K562 (cell line): ENCODE measurements at regions not wholly inside any gene's neighbourhood (a gene's known extent, or its start where the extent isn't known, plus 50 kb on each side); places are given as distances from the start of the nearest gene placed in this dataset.

ENCODE experiments used
- ATAC-seq: fragments of 200-7000 bp; cut with Tn5 transposase; 3 replicates; pipeline ENCODE4 v1.9.1; 2020; ENCODE audit warnings: moderate library complexity
- BruUV-seq: library from RNA; stranded (reverse); fragments of 400-500 nt; replicated peaks from 2 replicates; lab custom pipeline; 2021; lab: Mats Ljungman, UMichigan
- CTCF ChIA-PET: fragments of 300-600 bp; formaldehyde crosslinking; extraction: SDS; loops from one replicate; lab custom pipeline; 2021; ENCODE audit warnings: low intra/inter-chr PET ratio; lab: Yijun Ruan, JAX
- POLR2A ChIA-PET: fragments of 300-600, 350-650 bp; sonication (Branson Sonifier 250); formaldehyde crosslinking; extraction: SDS; loops from one replicate; lab custom pipeline; 2021; ENCODE audit warnings: antibody characterized with exemption, inconsistent platforms; lab: Yijun Ruan, JAX
- DNase-seq, 4 experiments: peaks; one replicate each; pipeline versions ENCODE4 v3.0.0 to v3.0.0-alpha.2; 2011 to 2018; ENCODE audit warnings: low spot score in 3 of 4, mixed read lengths in 3 of 4; ENCODE audit errors: extremely low read depth in 1 of 4
- FAIRE-seq: peaks from 2 replicates; lab custom pipeline; 2011; peaks lifted over from hg19 to GRCh38; lab: Jason Lieb, UNC
- H2AFZ ChIP-seq: 2 replicates; pipeline ENCODE4 v1.6.0; 2011; ENCODE audit warnings: low read depth, low read length, control low read depth, inconsistent platforms
- H3K27ac ChIP-seq: fragments of 200-600 bp; 3 replicates; pipeline ENCODE4 v1.8.0; 2011; ENCODE audit warnings: low read depth, mild to moderate bottlenecking, control low read depth, inconsistent platforms, low read length, moderate library complexity, mixed read lengths; ENCODE audit errors: extremely low read depth
- H3K27me3 ChIP-seq, 2 experiments: fragments of 300-600 bp in 1 of 2; 2 replicates in 1 of 2; 3 replicates in 1 of 2; pipeline versions ENCODE4 v1.6.0 to v1.8.0; 2011; ENCODE audit warnings: inconsistent platforms in 2 of 2, low read length in 2 of 2, mild to moderate bottlenecking in 1 of 2, mixed read lengths in 1 of 2, moderate library complexity in 1 of 2; ENCODE audit not compliant: control insufficient read depth in 2 of 2, insufficient read depth in 2 of 2
- H3K36me3 ChIP-seq: fragments of 300-600 bp; 3 replicates; pipeline ENCODE4 v1.8.0; 2011; ENCODE audit warnings: mild to moderate bottlenecking, low read length, inconsistent platforms; ENCODE audit not compliant: control insufficient read depth, insufficient read depth
- H3K4me1 ChIP-seq, 2 experiments: fragments of 200-600 bp in 1 of 2; replicated peaks in 1 of 2; 2 replicates in 1 of 2; 3 replicates in 1 of 2; pipeline versions ENCODE4 v1.5.1 to v1.8.0; 2011; ENCODE audit warnings: inconsistent platforms in 2 of 2, low read length in 2 of 2, mild to moderate bottlenecking in 1 of 2, mixed read lengths in 1 of 2, moderate library complexity in 1 of 2; ENCODE audit not compliant: control insufficient read depth in 2 of 2, insufficient read depth in 2 of 2
- H3K4me2 ChIP-seq: 2 replicates; pipeline ENCODE4 v1.6.1; 2011; ENCODE audit warnings: low read length, control low read depth, inconsistent platforms, mixed read lengths; ENCODE audit not compliant: insufficient read depth
- H3K4me3 ChIP-seq: fragments of 200-600 bp; sonication (generic), shearing (Covaris generic); 2 replicates; pipeline ENCODE4 v1.5.1; 2016; ENCODE audit warnings: control low read depth, inconsistent platforms
- H3K79me2 ChIP-seq: fragments of 200-600 bp; 3 replicates; pipeline ENCODE4 v1.8.0; 2011; ENCODE audit warnings: low read length, inconsistent platforms; ENCODE audit not compliant: control insufficient read depth, insufficient read depth
- H3K9ac ChIP-seq, 2 experiments: 2 replicates each; pipeline versions ENCODE4 v1.6.0 to v1.6.1; 2011; ENCODE audit warnings: low read depth in 2 of 2, low read length in 2 of 2, control low read depth in 1 of 2, inconsistent platforms in 1 of 2, mild to moderate bottlenecking in 1 of 2, mixed read lengths in 1 of 2; ENCODE audit not compliant: insufficient read depth in 1 of 2
- H3K9me1 ChIP-seq: one replicate; pipeline ENCODE4 v1.6.0; 2011; ENCODE audit warnings: inconsistent platforms, mild to moderate bottlenecking, low read length, moderate library complexity; ENCODE audit not compliant: control insufficient read depth, insufficient read depth
- H3K9me3 ChIP-seq: replicated peaks from 2 replicates; pipeline ENCODE4 v1.5.1; 2011; ENCODE audit warnings: low read depth, low read length, inconsistent platforms; ENCODE audit not compliant: control insufficient read depth, insufficient read depth
- H4K20me1 ChIP-seq: replicated peaks from 2 replicates; pipeline ENCODE4 v1.6.1; 2011; ENCODE audit warnings: low read length, inconsistent platforms, mixed read lengths; ENCODE audit not compliant: control insufficient read depth, insufficient read depth
- E2F5 ChIP-seq: sonication (generic); formaldehyde crosslinking; IDR thresholded peaks from 2 replicates; pipeline ENCODE4 v1.8.0; 2022; ENCODE audit warnings: mild to moderate bottlenecking, missing genetic modification reagents
- ELF4 ChIP-seq: fragments of 450-650 bp; formaldehyde crosslinking; IDR thresholded peaks from 2 replicates; pipeline ENCODE4 v1.4.0; 2022; ENCODE audit warnings: missing genetic modification characterization
- HSF4 ChIP-seq: fragments of 250-450 bp; sonication (Bioruptor Pico); IDR thresholded peaks from 2 replicates; pipeline ENCODE4 v2.1.2; 2022; ENCODE audit warnings: mild to moderate bottlenecking, moderate library complexity, borderline replicate concordance
- KLF10 ChIP-seq: fragments of 250-450 bp; sonication (Bioruptor Pico); IDR thresholded peaks from 2 replicates; pipeline ENCODE4 v1.6.1; 2021; ENCODE audit warnings: matching md5 sums
- PREB ChIP-seq: sonication (generic); formaldehyde crosslinking; IDR thresholded peaks from 2 replicates; pipeline ENCODE4 v1.8.1; 2023; ENCODE audit warnings: mild to moderate bottlenecking, missing genetic modification reagents
- ZNF124 ChIP-seq: sonication (generic); formaldehyde crosslinking; IDR thresholded peaks from 2 replicates; pipeline ENCODE4 v1.8.1; 2022; ENCODE audit warnings: missing genetic modification reagents
- ZNF23 ChIP-seq: fragments of 250-450 bp; sonication (Bioruptor Pico); IDR thresholded peaks from 2 replicates; pipeline ENCODE4 v1.4.0; 2020; ENCODE audit warnings: mild to moderate bottlenecking
- ZNF609 ChIP-seq: sonication (generic); formaldehyde crosslinking; IDR thresholded peaks from 2 replicates; pipeline ENCODE4 v1.8.1; 2023; ENCODE audit warnings: missing genetic modification reagents, mild to moderate bottlenecking, borderline replicate concordance
- ZNF717 ChIP-seq: fragments of 250-450 bp; sonication (Bioruptor Pico); IDR thresholded peaks from 2 replicates; pipeline ENCODE4 v1.5.0; 2021
- WGBS: fragments of 100-300 bp; shearing (Covaris generic); methylation state at CpG from one replicate; pipeline ENCODE4 v1.1.6; 2016; ENCODE audit warnings: low coverage, mixed read lengths; ENCODE audit not compliant: insufficient coverage; ENCODE audit errors: missing lambda C conversion rate; 5-methylcytosine and 5-hydroxymethylcytosine counted together
- in situ Hi-C: fragments of 300-500 bp; cut with MboI; formaldehyde crosslinking; loops from 4 replicates; pipeline ENCODE4 v1.15.0; 2018; ENCODE audit warnings: inconsistent platforms, mixed read lengths
- intact Hi-C: fragments of 100-400 bp; cut with micrococcal nuclease; formaldehyde crosslinking; loops from 2 replicates; pipeline ENCODE4 v1.14.2; 2022

GRCh38 chr7:24036033-24036412, 248.0 kb upstream of the NPY start:
- Histone ChIP-seq H3K36me3 (no peaks in the 10 kb centered on the region), H4K20me1 (no peaks in the 10 kb centered on the region), H3K27me3 (no peaks in the 10 kb centered on the region), H2AFZ (no peak overlapping the region), H3K9me3 (no peaks in the 10 kb centered on the region), H3K4me3 (no peak overlapping the region), H3K9me1 (no peaks in the 10 kb centered on the region), H3K9ac (no peak overlapping the region), H3K27ac (no peak overlapping the region), H3K79me2 (no peaks in the 10 kb centered on the region), H3K4me1 (no peaks in the 10 kb centered on the region), H3K4me2 (no peak overlapping the region)
- in situ Hi-C loops (no loop called here), intact Hi-C loops (no loop called here)
- FAIRE-seq (no peak), ATAC-seq (no peak), DNase-seq (no peak)
- POLR2A ChIA-PET, result no interaction called here
- no peak for TF ChIP-seq KLF10 (CRISPR knock-in tag)
- TF ChIP-seq ZNF23 (CRISPR knock-in tag), result no peak
- WGBS, result 0% methylated on average over 2 of the region's 2 CpGs
- CTCF ChIA-PET, result no interaction called here
- BruUV-seq, result no TSS peak

- DNase-seq (no peak), FAIRE-seq (no peak), ATAC-seq (no peak)
- Histone ChIP-seq H3K4me3 (no peak overlapping the region), H3K9ac (no peak overlapping the region), H3K9me3 (no peaks in the 10 kb centered on the region), H3K79me2 (no peaks in the 10 kb centered on the region), H4K20me1 (no peaks in the 10 kb centered on the region), H3K9me1 (no peaks in the 10 kb centered on the region), H3K27ac (no peak overlapping the region), H2AFZ (no peak overlapping the region), H3K27me3 (no peaks in the 10 kb centered on the region), H3K4me1 (no peaks in the 10 kb centered on the region), H3K4me2 (no peak overlapping the region), H3K36me3 (no peaks in the 10 kb centered on the region)
- BruUV-seq, result no TSS peak
- in situ Hi-C loops (no loop called here), intact Hi-C loops (no loop called here)
- 0% methylated on average over 5 of the region's 5 CpGs for WGBS
- CTCF ChIA-PET, result no interaction called here
- POLR2A ChIA-PET, result no interaction called here
- TF ChIP-seq ZNF124, result no peak
- no peak for TF ChIP-seq E2F5 (CRISPR knock-in tag)
- TF ChIP-seq ZNF717 (CRISPR knock-in tag), result no peak
- TF ChIP-seq ZNF609 (CRISPR knock-in tag), result no peak
- TF ChIP-seq HSF4 (CRISPR knock-in tag), result no peak
- no peak for TF ChIP-seq PREB (CRISPR knock-in tag)
- no peak for TF ChIP-seq ELF4 (CRISPR knock-in tag)
These were observed 245.0 kb upstream of the NPY start for GRCh38 chr7:24038993-24039392.
